HepG2 (cell line): ENCODE measurements at regions not wholly inside any gene's neighbourhood (a gene's known extent, or its start where the extent isn't known, plus 50 kb on each side); places are given as distances from the start of the nearest gene placed in this dataset.

Source experiments
- ATAC-seq: fragments of 200-7000 bp; cut with Tn5 transposase; 3 replicates; pipeline ENCODE4 v1.9.1; 2020; ENCODE audit warnings: mild to moderate bottlenecking, moderate library complexity
- BruUV-seq: library from RNA; stranded (reverse); fragments of 400-500 nt; replicated peaks from 2 replicates; lab custom pipeline; 2021; lab: Mats Ljungman, UMichigan
- CTCF ChIA-PET: fragments of 300-600 bp; formaldehyde crosslinking; extraction: SDS; loops from one replicate; lab custom pipeline; 2021; ENCODE audit warnings: low total read pairs, inconsistent platforms, low intra/inter-chr PET ratio; lab: Yijun Ruan, JAX
- POLR2A ChIA-PET: fragments of 350-600 bp; sonication (Branson Sonifier 250); formaldehyde crosslinking; loops from one replicate; lab custom pipeline; 2020; ENCODE audit warnings: antibody characterized with exemption, inconsistent platforms; lab: Yijun Ruan, JAX
- DNase-seq: peaks from one replicate; pipeline ENCODE4 v3.0.0-alpha.2; 2015; ENCODE audit warnings: low spot score
- FAIRE-seq: peaks from 3 replicates; lab custom pipeline; 2011; peaks lifted over from hg19 to GRCh38; lab: Jason Lieb, UNC
- H2AFZ ChIP-seq: one replicate; pipeline ENCODE4 v1.6.1; 2011; ENCODE audit warnings: low read length, inconsistent platforms
- H3K27ac ChIP-seq: fragments of 300-600 bp; 3 replicates; pipeline ENCODE4 v1.8.0; 2011; ENCODE audit warnings: mixed run types, mild to moderate bottlenecking, mixed read lengths, low read length, inconsistent platforms; ENCODE audit not compliant: insufficient read depth; ENCODE audit errors: extremely low read length
- H3K27me3 ChIP-seq, 2 experiments: fragments of 200-600 bp in 1 of 2; 2 replicates in 1 of 2; 3 replicates in 1 of 2; pipeline versions ENCODE4 v1.6.0 to v1.8.0; 2011; ENCODE audit warnings: low read length in 2 of 2, mild to moderate bottlenecking in 2 of 2, moderate library complexity in 2 of 2, inconsistent platforms in 1 of 2; ENCODE audit not compliant: insufficient read depth in 2 of 2, control insufficient read depth in 1 of 2
- H3K36me3 ChIP-seq, 2 experiments: fragments of 200-600 bp in 1 of 2; replicated peaks in 1 of 2; 2 replicates in 1 of 2; 3 replicates in 1 of 2; pipeline versions ENCODE4 v1.5.1 to v1.8.0; 2011; ENCODE audit warnings: low read length in 2 of 2, inconsistent platforms in 1 of 2; ENCODE audit not compliant: insufficient read depth in 2 of 2, control insufficient read depth in 1 of 2
- H3K4me1 ChIP-seq: 2 replicates; pipeline ENCODE4 v1.5.1; 2012; ENCODE audit warnings: low read length, inconsistent platforms; ENCODE audit not compliant: insufficient read depth
- H3K4me2 ChIP-seq: 2 replicates; pipeline ENCODE4 v1.6.0; 2011; ENCODE audit warnings: low read depth, low read length, inconsistent platforms
- H3K4me3 ChIP-seq, 3 experiments: fragments of 200-600 bp in 1 of 3; sonication (generic), shearing (Covaris generic) in 1 of 3; replicated peaks in 1 of 3; 2 replicates each; pipeline ENCODE4 v1.5.1; 2011 to 2016; ENCODE audit warnings: low read length in 3 of 3, inconsistent platforms in 2 of 3, low read depth in 2 of 3, mild to moderate bottlenecking in 2 of 3, control low read depth in 1 of 3, mixed read lengths in 1 of 3; ENCODE audit not compliant: insufficient read depth in 1 of 3
- H3K79me2 ChIP-seq: one replicate; pipeline ENCODE4 v1.6.1; 2011; ENCODE audit warnings: low read length, inconsistent platforms; ENCODE audit not compliant: insufficient read depth
- H3K9ac ChIP-seq: 2 replicates; pipeline ENCODE4 v1.6.0; 2011; ENCODE audit warnings: mild to moderate bottlenecking, low read depth, low read length, inconsistent platforms; ENCODE audit not compliant: insufficient read depth
- H3K9me3 ChIP-seq: 2 replicates; pipeline ENCODE4 v1.5.1; 2012; ENCODE audit warnings: mild to moderate bottlenecking, low read length
- H4K20me1 ChIP-seq: 2 replicates; pipeline ENCODE4 v1.6.0; 2011; ENCODE audit warnings: inconsistent platforms, mild to moderate bottlenecking, low read length, moderate library complexity; ENCODE audit not compliant: insufficient read depth
- KLF9 ChIP-seq: IDR thresholded peaks from 2 replicates; pipeline ENCODE4 v1.6.1; 2016; ENCODE audit warnings: low read depth
- MAF1 ChIP-seq: sonication (generic); formaldehyde crosslinking; IDR thresholded peaks from 2 replicates; pipeline ENCODE4 v1.5.0; 2020; ENCODE audit warnings: missing genetic modification reagents, borderline replicate concordance
- MLLT10 ChIP-seq: sonication (generic); formaldehyde crosslinking; IDR thresholded peaks from 2 replicates; pipeline ENCODE4 v1.4.0; 2020; ENCODE audit warnings: missing genetic modification reagents
- NAIF1 ChIP-seq: sonication (generic); formaldehyde crosslinking; IDR thresholded peaks from 2 replicates; pipeline ENCODE4 v1.5.0; 2020; ENCODE audit warnings: mild to moderate bottlenecking, missing genetic modification reagents, borderline replicate concordance
- ONECUT2 ChIP-seq: sonication (generic); formaldehyde crosslinking; IDR thresholded peaks from 2 replicates; pipeline ENCODE4 v1.4.0; 2020; ENCODE audit warnings: missing genetic modification reagents
- STAT5B ChIP-seq: sonication (generic); formaldehyde crosslinking; IDR thresholded peaks from 2 replicates; pipeline ENCODE4 v1.4.0; 2020; ENCODE audit warnings: missing genetic modification reagents
- TOPORS ChIP-seq: sonication (generic); formaldehyde crosslinking; IDR thresholded peaks from 2 replicates; pipeline ENCODE4 v1.8.0; 2023; ENCODE audit warnings: mild to moderate bottlenecking, missing genetic modification reagents
- ZNF451 ChIP-seq: sonication (generic); formaldehyde crosslinking; IDR thresholded peaks from 2 replicates; pipeline ENCODE4 v1.5.0; 2020; ENCODE audit warnings: mild to moderate bottlenecking, missing genetic modification reagents
- ZNF703 ChIP-seq: sonication (generic); formaldehyde crosslinking; IDR thresholded peaks from 2 replicates; pipeline ENCODE4 v1.5.1; 2020; ENCODE audit warnings: missing genetic modification reagents, mild to moderate bottlenecking, moderate library complexity, borderline replicate concordance
- WGBS: methylation state at CpG from one replicate; pipeline ENCODE4 v1.1.6; 2017; ENCODE audit warnings: low lambda C conversion rate; 5-methylcytosine and 5-hydroxymethylcytosine counted together
- in situ Hi-C: cut with HindIII; loops from 2 replicates; pipeline ENCODE4 v1.10.0; 2017; ENCODE audit warnings: low pct_unique_long_range_greater_than_20kb; ENCODE audit not compliant: extremely low pct_ligation_motif_present
- intact Hi-C: fragments of 100-400 bp; cut with micrococcal nuclease; formaldehyde crosslinking; loops from one replicate; pipeline ENCODE4 v1.10.0; 2022; ENCODE audit not compliant: unreplicated experiment
- TF ChIP-seq, protein P1 (sequence below): sonication (generic); formaldehyde crosslinking; conservative IDR thresholded peaks from 2 replicates; pipeline ENCODE4 v1.8.0; 2022; ENCODE audit warnings: low read depth, missing genetic modification reagents
- TF ChIP-seq, protein P2 (sequence below): IDR thresholded peaks from 2 replicates; pipeline ENCODE4 v1.6.1; 2016; ENCODE audit warnings: missing genetic modification reagents, missing compliant biosample characterization
- TF ChIP-seq, protein P3 (sequence below): IDR thresholded peaks from 2 replicates; pipeline ENCODE4 v1.6.1; 2016; ENCODE audit warnings: low read depth, missing genetic modification reagents, missing compliant biosample characterization
- TF ChIP-seq, protein P4 (sequence below): sonication (generic); formaldehyde crosslinking; IDR thresholded peaks from 2 replicates; pipeline ENCODE4 v1.4.0; 2020; ENCODE audit warnings: mild to moderate bottlenecking, missing genetic modification reagents

DNA sequence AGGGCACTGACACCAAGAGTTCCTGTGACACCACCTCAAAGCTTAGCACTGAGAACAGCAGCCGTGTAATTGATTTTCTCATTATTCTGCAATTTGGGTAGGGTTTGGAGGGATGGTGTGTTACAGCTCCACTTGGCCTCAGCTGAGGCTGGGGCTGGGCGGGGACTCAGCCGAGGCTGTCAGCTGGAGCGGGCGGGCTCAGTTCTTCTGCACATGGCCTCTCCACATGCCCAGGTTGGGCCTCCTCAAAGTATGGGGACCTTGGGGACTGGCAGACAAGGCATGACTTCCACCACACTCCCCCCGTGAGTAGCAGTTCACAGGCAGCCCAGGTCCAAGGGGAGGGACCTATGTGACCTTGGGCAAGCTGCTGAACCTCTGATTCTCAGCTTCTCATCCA, 171.5 kb downstream of the IRF8 start:
- in situ Hi-C loops: loop anchor here (5.0 to 10.0 kb wide), 2 partner anchors 234 to 447 kb away; no protein-coding TSS in a partner anchor
- H2AFZ ChIP-seq: no peak overlapping the region
- H3K9me3 ChIP-seq: no peaks in the 10 kb centered on the region
- no peak overlapping the region for H3K27ac ChIP-seq
- no peak; the same call in 2 of the 3 replicates for ATAC-seq
- FAIRE-seq: no peak
- peaks cover 4% of the 10 kb centered on the region; the same call in 1 of the 2 replicates for H4K20me1 ChIP-seq
- no peaks in the 10 kb centered on the region for H3K36me3 ChIP-seq
- no peak for DNase-seq
- no peak overlapping the region for H3K4me3 ChIP-seq
- BruUV-seq: no TSS peak
- intact Hi-C loops: no loop called here
- no peak overlapping the region for H3K9ac ChIP-seq
- CTCF ChIA-PET: no interaction called here
- no peak overlapping the region for H3K4me2 ChIP-seq
- H3K4me1 ChIP-seq: peaks cover 8% of the 10 kb centered on the region; the same call in 1 of the 2 replicates
- TF ChIP-seq, protein P1, sequence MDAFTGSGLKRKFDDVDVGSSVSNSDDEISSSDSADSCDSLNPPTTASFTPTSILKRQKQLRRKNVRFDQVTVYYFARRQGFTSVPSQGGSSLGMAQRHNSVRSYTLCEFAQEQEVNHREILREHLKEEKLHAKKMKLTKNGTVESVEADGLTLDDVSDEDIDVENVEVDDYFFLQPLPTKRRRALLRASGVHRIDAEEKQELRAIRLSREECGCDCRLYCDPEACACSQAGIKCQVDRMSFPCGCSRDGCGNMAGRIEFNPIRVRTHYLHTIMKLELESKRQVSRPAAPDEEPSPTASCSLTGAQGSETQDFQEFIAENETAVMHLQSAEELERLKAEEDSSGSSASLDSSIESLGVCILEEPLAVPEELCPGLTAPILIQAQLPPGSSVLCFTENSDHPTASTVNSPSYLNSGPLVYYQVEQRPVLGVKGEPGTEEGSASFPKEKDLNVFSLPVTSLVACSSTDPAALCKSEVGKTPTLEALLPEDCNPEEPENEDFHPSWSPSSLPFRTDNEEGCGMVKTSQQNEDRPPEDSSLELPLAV (CRISPR knock-in tag): no peak
- TF ChIP-seq KLF9 (CRISPR knock-in tag) (no peak), ZNF451 (no peak), STAT5B (CRISPR knock-in tag) (no peak), ZNF703 (CRISPR knock-in tag) (no peak), MLLT10 (CRISPR knock-in tag) (no peak), NAIF1 (CRISPR knock-in tag) (no peak), ONECUT2 (CRISPR knock-in tag) (no peak), TOPORS (CRISPR knock-in tag) (no peak), MAF1 (CRISPR knock-in tag) (no peak)
- TF ChIP-seq, protein P2, sequence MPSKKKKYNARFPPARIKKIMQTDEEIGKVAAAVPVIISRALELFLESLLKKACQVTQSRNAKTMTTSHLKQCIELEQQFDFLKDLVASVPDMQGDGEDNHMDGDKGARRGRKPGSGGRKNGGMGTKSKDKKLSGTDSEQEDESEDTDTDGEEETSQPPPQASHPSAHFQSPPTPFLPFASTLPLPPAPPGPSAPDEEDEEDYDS (CRISPR knock-in tag): no peak
- TF ChIP-seq, protein P3, sequence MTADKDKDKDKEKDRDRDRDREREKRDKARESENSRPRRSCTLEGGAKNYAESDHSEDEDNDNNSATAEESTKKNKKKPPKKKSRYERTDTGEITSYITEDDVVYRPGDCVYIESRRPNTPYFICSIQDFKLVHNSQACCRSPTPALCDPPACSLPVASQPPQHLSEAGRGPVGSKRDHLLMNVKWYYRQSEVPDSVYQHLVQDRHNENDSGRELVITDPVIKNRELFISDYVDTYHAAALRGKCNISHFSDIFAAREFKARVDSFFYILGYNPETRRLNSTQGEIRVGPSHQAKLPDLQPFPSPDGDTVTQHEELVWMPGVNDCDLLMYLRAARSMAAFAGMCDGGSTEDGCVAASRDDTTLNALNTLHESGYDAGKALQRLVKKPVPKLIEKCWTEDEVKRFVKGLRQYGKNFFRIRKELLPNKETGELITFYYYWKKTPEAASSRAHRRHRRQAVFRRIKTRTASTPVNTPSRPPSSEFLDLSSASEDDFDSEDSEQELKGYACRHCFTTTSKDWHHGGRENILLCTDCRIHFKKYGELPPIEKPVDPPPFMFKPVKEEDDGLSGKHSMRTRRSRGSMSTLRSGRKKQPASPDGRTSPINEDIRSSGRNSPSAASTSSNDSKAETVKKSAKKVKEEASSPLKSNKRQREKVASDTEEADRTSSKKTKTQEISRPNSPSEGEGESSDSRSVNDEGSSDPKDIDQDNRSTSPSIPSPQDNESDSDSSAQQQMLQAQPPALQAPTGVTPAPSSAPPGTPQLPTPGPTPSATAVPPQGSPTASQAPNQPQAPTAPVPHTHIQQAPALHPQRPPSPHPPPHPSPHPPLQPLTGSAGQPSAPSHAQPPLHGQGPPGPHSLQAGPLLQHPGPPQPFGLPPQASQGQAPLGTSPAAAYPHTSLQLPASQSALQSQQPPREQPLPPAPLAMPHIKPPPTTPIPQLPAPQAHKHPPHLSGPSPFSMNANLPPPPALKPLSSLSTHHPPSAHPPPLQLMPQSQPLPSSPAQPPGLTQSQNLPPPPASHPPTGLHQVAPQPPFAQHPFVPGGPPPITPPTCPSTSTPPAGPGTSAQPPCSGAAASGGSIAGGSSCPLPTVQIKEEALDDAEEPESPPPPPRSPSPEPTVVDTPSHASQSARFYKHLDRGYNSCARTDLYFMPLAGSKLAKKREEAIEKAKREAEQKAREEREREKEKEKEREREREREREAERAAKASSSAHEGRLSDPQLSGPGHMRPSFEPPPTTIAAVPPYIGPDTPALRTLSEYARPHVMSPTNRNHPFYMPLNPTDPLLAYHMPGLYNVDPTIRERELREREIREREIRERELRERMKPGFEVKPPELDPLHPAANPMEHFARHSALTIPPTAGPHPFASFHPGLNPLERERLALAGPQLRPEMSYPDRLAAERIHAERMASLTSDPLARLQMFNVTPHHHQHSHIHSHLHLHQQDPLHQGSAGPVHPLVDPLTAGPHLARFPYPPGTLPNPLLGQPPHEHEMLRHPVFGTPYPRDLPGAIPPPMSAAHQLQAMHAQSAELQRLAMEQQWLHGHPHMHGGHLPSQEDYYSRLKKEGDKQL (CRISPR knock-in tag): no peak
- TF ChIP-seq, protein P4, sequence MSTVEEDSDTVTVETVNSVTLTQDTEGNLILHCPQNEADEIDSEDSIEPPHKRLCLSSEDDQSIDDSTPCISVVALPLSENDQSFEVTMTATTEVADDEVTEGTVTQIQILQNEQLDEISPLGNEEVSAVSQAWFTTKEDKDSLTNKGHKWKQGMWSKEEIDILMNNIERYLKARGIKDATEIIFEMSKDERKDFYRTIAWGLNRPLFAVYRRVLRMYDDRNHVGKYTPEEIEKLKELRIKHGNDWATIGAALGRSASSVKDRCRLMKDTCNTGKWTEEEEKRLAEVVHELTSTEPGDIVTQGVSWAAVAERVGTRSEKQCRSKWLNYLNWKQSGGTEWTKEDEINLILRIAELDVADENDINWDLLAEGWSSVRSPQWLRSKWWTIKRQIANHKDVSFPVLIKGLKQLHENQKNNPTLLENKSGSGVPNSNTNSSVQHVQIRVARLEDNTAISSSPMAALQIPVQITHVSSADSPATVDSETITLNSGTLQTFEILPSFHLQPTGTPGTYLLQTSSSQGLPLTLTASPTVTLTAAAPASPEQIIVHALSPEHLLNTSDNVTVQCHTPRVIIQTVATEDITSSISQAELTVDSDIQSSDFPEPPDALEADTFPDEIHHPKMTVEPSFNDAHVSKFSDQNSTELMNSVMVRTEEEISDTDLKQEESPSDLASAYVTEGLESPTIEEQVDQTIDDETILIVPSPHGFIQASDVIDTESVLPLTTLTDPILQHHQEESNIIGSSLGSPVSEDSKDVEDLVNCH: no peak
- TF ChIP-seq, all 625 proteins: peak for 0
- H3K79me2 ChIP-seq: no peaks in the 10 kb centered on the region
- POLR2A ChIA-PET: no interaction called here
- peaks cover 0 to 37% of the 10 kb centered on the region in 2 experiments; a peak in 2 of 5 replicates for H3K27me3 ChIP-seq
- WGBS: 15% methylated on average over 4 of the region's 6 CpGs
